B cell (primary cell): ENCODE measurements at regions not wholly inside any gene's neighbourhood (a gene's known extent, or its start where the extent isn't known, plus 50 kb on each side); places are given as distances from the start of the nearest gene placed in this dataset.

Source experiments
- ATAC-seq: fragments of 200-7000 bp; cut with Tn5 transposase; one replicate; pipeline ENCODE4 v1.10.0; 2021; ENCODE audit warnings: low read depth, mild to moderate bottlenecking, moderate number of reproducible peaks, moderate library complexity
- CTCF ChIA-PET: fragments of 350-600 bp; sonication (Branson Sonifier 250); formaldehyde crosslinking; loops from one replicate; lab custom pipeline; 2021; ENCODE audit warnings: antibody characterized with exemption, inconsistent platforms; lab: Charles Lee
- POLR2A ChIA-PET: fragments of 350-600 bp; sonication (Branson Sonifier 250); formaldehyde crosslinking; loops from one replicate; lab custom pipeline; 2021; ENCODE audit warnings: antibody characterized with exemption; lab: Charles Lee
- DNase-seq: peaks from one replicate; pipeline ENCODE4 v3.0.0; 2013
- H2AFZ ChIP-seq: 2 replicates; pipeline ENCODE4 v1.6.1; 2012; ENCODE audit warnings: mild to moderate bottlenecking, low read depth, low read length; ENCODE audit not compliant: insufficient read depth, poor library complexity, severe bottlenecking
- H3K27ac ChIP-seq, 2 donors: 1 replicate in 1 of 2; 2 replicates in 1 of 2; pipeline ENCODE4 v1.5.1; 2012 to 2013; ENCODE audit warnings: low read length in 2 of 2, mild to moderate bottlenecking in 2 of 2, moderate library complexity in 1 of 2
- H3K27me3 ChIP-seq, 4 experiments: fragments of 200-600 bp in 1 of 4; sonication (generic) in 1 of 4; replicated peaks in 1 of 4; 1 replicate in 2 of 4; 2 replicates in 2 of 4; pipeline versions ENCODE4 v1.6.1 to v1.7.0; 2013 to 2016; ENCODE audit warnings: low read length in 3 of 4, mild to moderate bottlenecking in 2 of 4, mixed read lengths in 1 of 4, moderate library complexity in 1 of 4; ENCODE audit not compliant: insufficient read depth in 4 of 4, control insufficient read depth in 3 of 4; ENCODE audit errors: control extremely low read depth in 1 of 4
- H3K36me3 ChIP-seq, 2 experiments: replicated peaks in 1 of 2; 1 replicate in 1 of 2; 2 replicates in 1 of 2; pipeline versions ENCODE4 v1.6.1 to v1.7.1; 2013; ENCODE audit warnings: low read length in 1 of 2; ENCODE audit not compliant: insufficient read depth in 2 of 2, control insufficient read depth in 1 of 2; ENCODE audit errors: control extremely low read depth in 1 of 2, extremely low read depth in 1 of 2
- H3K4me1 ChIP-seq, 2 donors: fragments of 200-600 bp in 1 of 2; sonication (generic) in 1 of 2; 1 replicate in 1 of 2; 2 replicates in 1 of 2; pipeline versions ENCODE4 v1.5.1 to v1.6.1; 2013 to 2017; ENCODE audit warnings: low read length in 2 of 2; ENCODE audit not compliant: control insufficient read depth in 2 of 2, insufficient read depth in 2 of 2
- H3K4me2 ChIP-seq: replicated peaks from 2 replicates; pipeline ENCODE3; 2012; ENCODE audit warnings: mild to moderate bottlenecking, low read depth, low read length; ENCODE audit not compliant: poor library complexity, severe bottlenecking
- H3K4me3 ChIP-seq, 5 experiments: fragments of 200-600 bp in 1 of 5; sonication (generic) in 1 of 5; 1 replicate in 3 of 5; 2 replicates in 2 of 5; pipeline versions ENCODE4 v1.5.1 to v1.7.0; 2011 to 2016; ENCODE audit warnings: low read length in 4 of 5, mild to moderate bottlenecking in 4 of 5, low read depth in 2 of 5, control low read depth in 1 of 5, moderate library complexity in 1 of 5; ENCODE audit not compliant: insufficient read depth in 1 of 5; ENCODE audit errors: control extremely low read depth in 1 of 5, extremely low read depth in 1 of 5
- H3K79me2 ChIP-seq: fragments of 200-600 bp; sonication (generic); one replicate; pipeline ENCODE4 v1.6.0; 2016; ENCODE audit warnings: low read length; ENCODE audit not compliant: control insufficient read depth, insufficient read depth
- H3K9ac ChIP-seq: fragments of 200-600 bp; sonication (generic); 2 replicates; pipeline ENCODE4 v1.6.1; 2017; ENCODE audit warnings: mild to moderate bottlenecking, low read length, moderate library complexity
- H3K9me3 ChIP-seq, 3 donors: one replicate each; pipeline versions ENCODE4 v1.6.1 to v1.7.1; 2013; ENCODE audit warnings: low read length in 2 of 3; ENCODE audit not compliant: control insufficient read depth in 2 of 3, insufficient read depth in 1 of 3; ENCODE audit errors: control extremely low read depth in 1 of 3
- H4K20me1 ChIP-seq: 2 replicates; pipeline ENCODE4 v1.6.0; 2012; ENCODE audit warnings: mild to moderate bottlenecking, low read length; ENCODE audit not compliant: insufficient read depth, control insufficient read depth, poor library complexity, severe bottlenecking
- H3K27ac Mint-ChIP-seq: one replicate; pipeline ENCODE4 v1.8.0; 2021; ENCODE audit warnings: mixed read lengths
- H3K27me3 Mint-ChIP-seq: one replicate; pipeline ENCODE4 v1.8.0; 2021; ENCODE audit warnings: mixed read lengths
- H3K4me1 Mint-ChIP-seq: one replicate; pipeline ENCODE4 v1.8.0; 2021; ENCODE audit warnings: mixed read lengths
- H3K4me3 Mint-ChIP-seq: one replicate; pipeline ENCODE4 v1.8.0; 2021; ENCODE audit warnings: mixed read lengths
- H3K9me3 Mint-ChIP-seq: one replicate; pipeline ENCODE4 v1.8.0; 2022; ENCODE audit warnings: mixed read lengths; ENCODE audit not compliant: insufficient read depth
- EZH2 ChIP-seq: IDR thresholded peaks from 2 replicates; pipeline ENCODE4 v1.6.1; 2012; ENCODE audit warnings: borderline replicate concordance, low read depth, mild to moderate bottlenecking, moderate library complexity, low read length; ENCODE audit not compliant: insufficient read depth, poor library complexity, severe bottlenecking
- WGBS: methylation state at CpG from one replicate; pipeline ENCODE4 v1.1.5; 2013; ENCODE audit warnings: missing lambda C conversion rate; ENCODE audit not compliant: insufficient coverage; 5-methylcytosine and 5-hydroxymethylcytosine counted together
- intact Hi-C: fragments of 100-400 bp; cut with micrococcal nuclease; formaldehyde crosslinking; loops from one replicate; pipeline ENCODE4 v1.10.0; 2022
- TF ChIP-seq, protein P1 (sequence below): fragments of 200-600 bp; IDR thresholded peaks from one replicate; pipeline ENCODE4 v1.8.0; 2022; ENCODE audit warnings: antibody characterized with exemption, mild to moderate bottlenecking

GRCh38 chr15:39172380-39173281, 408.2 kb upstream of the THBS1 start:
- H3K4me1 Mint-ChIP-seq = no peaks in the 10 kb centered on the region

GRCh38 chr15:39173426-39173825, 407.5 kb upstream of the THBS1 start:
- Histone ChIP-seq H3K79me2 (no peaks in the 10 kb centered on the region), H3K9me3 (no peaks in the 10 kb centered on the region), H3K4me3 (no peak overlapping the region), H3K27ac (no peak overlapping the region), H3K9ac (no peak overlapping the region), H3K27me3 (peaks cover 0 to 2% (median 0%) of the 10 kb centered on the region in 4 experiments), H3K4me1 (no peaks in the 10 kb centered on the region), H3K4me2 (no peak overlapping the region), H4K20me1 (no peaks in the 10 kb centered on the region), H3K36me3 (no peaks in the 10 kb centered on the region), H2AFZ (no peak overlapping the region)
- Mint-ChIP-seq H3K4me1 (no peaks in the 10 kb centered on the region), H3K4me3 (no peak overlapping the region), H3K27ac (no peak overlapping the region), H3K9me3 (no peaks in the 10 kb centered on the region), H3K27me3 (peaks cover 4% of the 10 kb centered on the region)
- 84% methylated on average over 2 of the region's 4 CpGs for WGBS
- CTCF ChIA-PET = no interaction called here
- no peak for ATAC-seq
- TF ChIP-seq, protein P1, sequence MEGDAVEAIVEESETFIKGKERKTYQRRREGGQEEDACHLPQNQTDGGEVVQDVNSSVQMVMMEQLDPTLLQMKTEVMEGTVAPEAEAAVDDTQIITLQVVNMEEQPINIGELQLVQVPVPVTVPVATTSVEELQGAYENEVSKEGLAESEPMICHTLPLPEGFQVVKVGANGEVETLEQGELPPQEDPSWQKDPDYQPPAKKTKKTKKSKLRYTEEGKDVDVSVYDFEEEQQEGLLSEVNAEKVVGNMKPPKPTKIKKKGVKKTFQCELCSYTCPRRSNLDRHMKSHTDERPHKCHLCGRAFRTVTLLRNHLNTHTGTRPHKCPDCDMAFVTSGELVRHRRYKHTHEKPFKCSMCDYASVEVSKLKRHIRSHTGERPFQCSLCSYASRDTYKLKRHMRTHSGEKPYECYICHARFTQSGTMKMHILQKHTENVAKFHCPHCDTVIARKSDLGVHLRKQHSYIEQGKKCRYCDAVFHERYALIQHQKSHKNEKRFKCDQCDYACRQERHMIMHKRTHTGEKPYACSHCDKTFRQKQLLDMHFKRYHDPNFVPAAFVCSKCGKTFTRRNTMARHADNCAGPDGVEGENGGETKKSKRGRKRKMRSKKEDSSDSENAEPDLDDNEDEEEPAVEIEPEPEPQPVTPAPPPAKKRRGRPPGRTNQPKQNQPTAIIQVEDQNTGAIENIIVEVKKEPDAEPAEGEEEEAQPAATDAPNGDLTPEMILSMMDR = no peak
- no peak for TF ChIP-seq EZH2
- POLR2A ChIA-PET = no interaction called here
- no peak for DNase-seq
- intact Hi-C loops = no loop called here

More at GRCh38 chr15:39172380-39173281, 408.2 kb upstream of the THBS1 start:
- Histone ChIP-seq H3K4me1 (no peaks in the 10 kb centered on the region), H2AFZ (no peak overlapping the region), H3K27me3 (peaks cover 0 to 2% (median 0%) of the 10 kb centered on the region in 4 experiments), H3K27ac (no peak overlapping the region), H4K20me1 (no peaks in the 10 kb centered on the region), H3K79me2 (no peaks in the 10 kb centered on the region), H3K4me3 (no peak overlapping the region), H3K36me3 (no peaks in the 10 kb centered on the region), H3K9me3 (no peaks in the 10 kb centered on the region), H3K9ac (no peak overlapping the region), H3K4me2 (no peak overlapping the region)
- POLR2A ChIA-PET = no interaction called here
- no peak for TF ChIP-seq EZH2
- TF ChIP-seq, protein P1 = no peak
- Mint-ChIP-seq H3K4me3 (no peak overlapping the region), H3K27ac (no peak overlapping the region), H3K27me3 (peaks cover 4% of the 10 kb centered on the region), H3K9me3 (no peaks in the 10 kb centered on the region)
- intact Hi-C loops = no loop called here
- 76% methylated on average over 8 of the region's 17 CpGs for WGBS
- DNase-seq (no peak), ATAC-seq (no peak)
- CTCF ChIA-PET = no interaction called here
